GM10266 (cell line): ENCODE measurements at regions not wholly inside any gene's neighbourhood (a gene's known extent, or its start where the extent isn't known, plus 50 kb on each side); places are given as distances from the start of the nearest gene placed in this dataset.
A peak's percentile ranks its signal among the peaks of the same experiment; 100 is the strongest.
"Not testable (repeated sequence)": the region's sequence is repeated elsewhere in the genome, so short reads cannot be mapped to it uniquely, and the experiment has no call there.

ENCODE experiments used
- DNase-seq: peaks from one replicate; pipeline ENCODE4 v3.0.0; 2012; ENCODE audit errors: extremely low spot score
- TF ChIP-seq, protein P1 (sequence below): IDR thresholded peaks from 2 replicates; pipeline ENCODE4 v1.5.1; 2012; ENCODE audit warnings: mild to moderate bottlenecking, low read depth; ENCODE audit not compliant: control insufficient read depth, insufficient read depth; ENCODE audit errors: missing control alignments

DNA sequence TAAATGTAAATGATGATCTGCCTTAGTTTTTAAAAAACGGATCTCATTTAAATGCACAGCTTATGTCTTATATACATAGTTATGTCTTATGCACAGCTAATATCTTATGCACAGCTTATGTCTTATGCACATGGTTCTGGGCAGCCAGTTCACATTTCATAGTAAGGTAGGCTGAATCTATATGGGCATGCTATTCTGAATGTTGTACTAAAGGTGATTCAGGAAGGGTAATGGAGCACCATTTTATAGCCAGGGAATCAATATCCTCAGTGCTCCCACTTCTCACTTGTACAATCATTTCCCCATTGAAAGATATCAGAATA is 77.9 kb upstream of the MID1 start:
- TF ChIP-seq, protein P1, sequence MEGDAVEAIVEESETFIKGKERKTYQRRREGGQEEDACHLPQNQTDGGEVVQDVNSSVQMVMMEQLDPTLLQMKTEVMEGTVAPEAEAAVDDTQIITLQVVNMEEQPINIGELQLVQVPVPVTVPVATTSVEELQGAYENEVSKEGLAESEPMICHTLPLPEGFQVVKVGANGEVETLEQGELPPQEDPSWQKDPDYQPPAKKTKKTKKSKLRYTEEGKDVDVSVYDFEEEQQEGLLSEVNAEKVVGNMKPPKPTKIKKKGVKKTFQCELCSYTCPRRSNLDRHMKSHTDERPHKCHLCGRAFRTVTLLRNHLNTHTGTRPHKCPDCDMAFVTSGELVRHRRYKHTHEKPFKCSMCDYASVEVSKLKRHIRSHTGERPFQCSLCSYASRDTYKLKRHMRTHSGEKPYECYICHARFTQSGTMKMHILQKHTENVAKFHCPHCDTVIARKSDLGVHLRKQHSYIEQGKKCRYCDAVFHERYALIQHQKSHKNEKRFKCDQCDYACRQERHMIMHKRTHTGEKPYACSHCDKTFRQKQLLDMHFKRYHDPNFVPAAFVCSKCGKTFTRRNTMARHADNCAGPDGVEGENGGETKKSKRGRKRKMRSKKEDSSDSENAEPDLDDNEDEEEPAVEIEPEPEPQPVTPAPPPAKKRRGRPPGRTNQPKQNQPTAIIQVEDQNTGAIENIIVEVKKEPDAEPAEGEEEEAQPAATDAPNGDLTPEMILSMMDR = no peak
- no peak for DNase-seq

DNA sequence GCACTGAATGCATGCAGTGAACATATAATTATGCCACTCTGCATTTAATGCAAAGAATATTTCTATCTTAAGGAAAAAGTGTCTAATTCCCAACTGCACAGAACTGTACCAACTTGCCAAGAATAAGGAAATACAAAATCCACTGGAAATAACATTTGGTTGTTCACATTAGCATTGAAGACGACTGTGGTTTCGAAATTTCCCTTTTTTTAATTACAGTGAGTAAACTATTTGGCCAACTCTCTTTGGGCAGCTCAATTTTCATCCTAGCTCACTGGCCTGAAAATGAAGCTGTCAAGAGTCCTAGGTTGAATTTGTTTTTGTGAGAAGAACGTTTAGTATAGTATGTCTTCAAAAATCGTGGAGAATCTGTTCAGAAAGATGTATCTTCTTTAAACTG is 81.6 kb upstream of the MID1 start:
- no peak for DNase-seq
- TF ChIP-seq, protein P1 = no peak

DNA sequence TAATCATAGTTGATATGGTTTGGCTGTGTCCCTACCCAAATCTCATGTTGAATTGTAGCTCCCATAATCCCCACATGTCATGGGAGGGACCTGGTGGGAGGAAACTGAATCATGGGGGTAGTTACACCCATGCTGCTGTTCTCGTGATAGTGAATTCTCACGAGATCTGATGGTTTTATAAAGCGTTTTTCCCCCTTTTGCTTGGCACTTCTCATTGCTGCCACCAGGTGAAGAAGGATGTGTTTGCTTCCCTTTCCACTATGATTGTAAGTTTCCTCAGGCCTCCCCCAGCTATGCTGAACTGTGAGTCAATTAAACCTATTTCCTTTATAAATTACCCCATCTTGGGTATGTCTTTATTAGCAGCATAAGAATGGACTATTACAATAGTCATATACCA is 86.0 kb upstream of the MID1 start:
- not testable (repeated sequence) for DNase-seq

DNA sequence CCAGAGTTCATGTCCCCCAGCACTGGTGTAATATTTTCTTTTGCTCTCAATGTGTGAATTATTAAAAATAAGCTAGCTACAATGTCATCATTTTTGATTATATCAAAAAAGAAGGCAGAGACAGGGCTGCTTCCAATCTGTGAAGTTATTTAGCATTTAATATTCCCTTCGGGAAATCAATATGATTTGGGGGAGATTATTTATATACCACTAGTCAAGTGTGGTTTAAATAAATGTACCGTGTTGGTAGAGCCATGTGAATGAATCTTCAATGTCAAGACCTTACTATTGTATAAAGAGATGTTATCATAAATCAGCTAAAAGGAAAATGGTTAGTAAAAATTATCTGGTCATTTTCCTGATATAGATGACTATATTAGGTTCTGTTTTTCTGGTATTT is 87.4 kb upstream of the MID1 start:
- DNase-seq = no peak
- TF ChIP-seq, protein P1 = no peak

DNA sequence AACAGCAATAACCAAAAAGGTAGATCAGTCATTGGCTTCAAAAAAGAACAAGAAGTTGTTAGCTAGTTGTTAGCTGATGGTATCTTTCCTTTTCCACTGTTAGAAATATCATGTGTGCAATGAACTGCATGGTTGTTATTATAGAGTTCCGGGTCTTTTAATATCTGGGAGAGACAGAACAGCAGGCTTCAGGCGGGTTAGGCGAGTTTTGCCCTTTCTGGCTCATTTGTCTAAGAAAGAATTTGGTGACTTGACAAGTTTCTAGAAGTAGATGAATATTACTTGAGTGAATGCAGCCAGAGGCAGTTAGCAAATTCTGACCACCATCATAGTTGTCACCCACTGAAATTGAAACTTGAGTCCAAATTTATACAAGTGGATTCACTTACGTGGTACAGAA is 88.9 kb upstream of the MID1 start:
- DNase-seq = no peak
- TF ChIP-seq, protein P1 = no peak

DNA sequence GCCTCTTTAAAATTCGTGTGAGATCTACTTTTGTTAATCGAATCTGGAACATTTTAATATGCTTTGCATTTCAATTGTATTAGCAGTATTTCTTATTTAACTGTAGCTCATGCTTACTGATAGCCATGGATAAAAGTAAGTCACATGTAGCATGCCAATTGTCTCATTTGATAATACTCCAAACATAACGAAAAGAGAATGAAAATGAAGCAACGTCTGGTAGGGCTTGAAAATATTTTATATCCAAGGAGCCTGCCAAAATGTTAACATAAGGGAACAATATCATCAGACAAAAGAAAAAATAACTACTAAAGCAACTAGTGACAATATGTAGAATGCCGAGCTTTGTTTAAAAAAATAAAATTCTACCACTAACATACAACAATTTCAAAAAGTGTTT is 94.1 kb upstream of the MID1 start:
- TF ChIP-seq, protein P1 = no peak
- no peak for DNase-seq

DNA sequence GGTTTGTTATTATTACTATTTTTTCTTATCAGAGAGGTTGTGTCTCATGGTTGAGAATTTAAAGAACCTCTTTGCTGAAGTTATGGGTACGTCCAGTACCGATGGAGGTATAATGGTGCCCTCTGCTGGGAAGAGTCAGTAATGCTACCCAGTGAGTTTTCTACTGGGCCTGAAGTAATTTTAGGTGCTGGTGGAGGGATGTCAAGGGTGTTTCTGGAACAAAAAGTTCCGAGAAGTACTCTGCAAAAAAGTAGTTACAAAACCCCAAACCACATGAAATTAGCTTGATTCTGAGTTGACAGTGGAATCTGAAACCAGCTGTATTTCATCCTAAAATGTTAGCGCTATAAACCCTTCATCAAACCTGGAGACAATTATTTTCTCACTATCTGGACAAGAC is 102.5 kb upstream of the MID1 start:
- peak; percentile 17 for DNase-seq
- TF ChIP-seq, protein P1 = peak; percentile 54

DNA sequence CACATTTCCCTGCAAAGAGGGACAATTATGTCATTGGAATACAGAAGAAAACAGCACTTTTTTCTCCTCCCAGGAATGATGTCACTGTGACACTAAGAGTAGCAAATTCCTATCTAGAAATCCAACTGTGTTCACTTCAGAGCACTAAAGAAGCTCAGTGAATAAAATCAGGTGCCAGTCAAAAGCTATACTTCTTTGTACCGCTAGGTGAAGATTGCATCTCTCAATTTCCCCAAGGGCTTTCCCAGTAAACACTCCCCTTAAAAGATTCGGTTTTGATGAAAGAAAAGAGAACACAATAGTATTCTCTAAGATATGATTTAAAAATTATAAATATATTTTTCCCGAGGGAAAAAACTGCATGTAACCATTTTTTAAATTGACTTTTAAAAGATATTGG is 104.7 kb upstream of the MID1 start:
- TF ChIP-seq, protein P1 = no peak
- DNase-seq = no peak
